ENCODE measurements at regions not wholly inside any gene's neighbourhood (a gene's known extent, or its start where the extent isn't known, plus 50 kb on each side); places are given as distances from the start of the nearest gene placed in this dataset.

GRCh38 chr6:14630016-14630415 is 512.4 kb downstream of the CD83 start:
- H3K4me3 ChIP-seq: no peak overlapping the region
- no peaks in the 10 kb centered on the region for H3K4me1 ChIP-seq (ENCODE audit: control insufficient read depth in 5 of 5, insufficient read depth in 5 of 5, low read length in 5 of 5)
- no peak overlapping the region for H3K27ac ChIP-seq (ENCODE audit: low read depth in 1 of 2, low read length in 1 of 2)
- peaks cover 0 to 4% (median under 1%) of the 10 kb centered on the region in 4 donors for H3K9me3 ChIP-seq (ENCODE audit: control insufficient read depth in 4 of 4, insufficient read depth in 3 of 4, low read length in 3 of 4)
- no peak overlapping the region for H3K9ac ChIP-seq (ENCODE audit: insufficient read depth in 1 of 2, low read length in 2 of 2)
- peaks cover 0 to 10% (median 0%) of the 10 kb centered on the region in 3 donors for H3K27me3 ChIP-seq (ENCODE audit: control insufficient read depth in 3 of 3, insufficient read depth in 3 of 3, low read length in 2 of 3)
- no peaks in the 10 kb centered on the region for H3K36me3 ChIP-seq (ENCODE audit: control insufficient read depth in 4 of 4, insufficient read depth in 4 of 4, low read length in 4 of 4)
- ATAC-seq (ENCODE audit: insufficient read depth, low FRiP score) (no peak), DNase-seq (no peak)
- TF ChIP-seq CTCF (IDR thresholded peaks at IDR 0.05; ENCODE audit: control extremely low read depth, extremely low read depth): no peak
- 65 to 80% methylated on average over 12 of the region's 12 CpGs for WGBS, 2 donors

- Histone ChIP-seq H3K4me1 (ENCODE audit: control insufficient read depth in 5 of 5, insufficient read depth in 5 of 5, low read length in 5 of 5) (peaks cover 0 to 2% (median 0%) of the 10 kb centered on the region in 5 donors), H3K9ac (ENCODE audit: insufficient read depth in 1 of 2, low read length in 2 of 2) (no peak overlapping the region), H3K27ac (ENCODE audit: low read depth in 1 of 2, low read length in 1 of 2) (no peak overlapping the region), H3K4me3 (no peak overlapping the region), H3K36me3 (ENCODE audit: control insufficient read depth in 4 of 4, insufficient read depth in 4 of 4, low read length in 4 of 4) (no peaks in the 10 kb centered on the region), H3K27me3 (ENCODE audit: control insufficient read depth in 3 of 3, insufficient read depth in 3 of 3, low read length in 2 of 3) (peaks cover 0 to 10% (median 3%) of the 10 kb centered on the region in 3 donors), H3K9me3 (ENCODE audit: control insufficient read depth in 4 of 4, insufficient read depth in 3 of 4, low read length in 3 of 4) (no peaks in the 10 kb centered on the region)
- no peak for TF ChIP-seq CTCF (IDR thresholded peaks at IDR 0.05; ENCODE audit: control extremely low read depth, extremely low read depth)
- no peak for ATAC-seq (ENCODE audit: insufficient read depth, low FRiP score)
- peak in 1 of 3 donors; percentile 22 for DNase-seq
- WGBS, 2 donors: 76 to 82% methylated on average over 3 of the region's 3 CpGs
Measured at GRCh38 chr6:14633479-14633878, 515.9 kb downstream of the CD83 start.

GRCh38 chr6:14634072-14634471 is 516.5 kb downstream of the CD83 start:
- H3K36me3 ChIP-seq (ENCODE audit: control insufficient read depth in 4 of 4, insufficient read depth in 4 of 4, low read length in 4 of 4): no peaks in the 10 kb centered on the region
- ATAC-seq (ENCODE audit: insufficient read depth, low FRiP score): no peak
- no peaks in the 10 kb centered on the region for H3K9me3 ChIP-seq (ENCODE audit: control insufficient read depth in 4 of 4, insufficient read depth in 3 of 4, low read length in 3 of 4)
- TF ChIP-seq CTCF (IDR thresholded peaks at IDR 0.05; ENCODE audit: control extremely low read depth, extremely low read depth): no peak
- H3K4me3 ChIP-seq: no peak overlapping the region
- DNase-seq: no peak
- peaks cover 0 to 10% (median 3%) of the 10 kb centered on the region in 3 donors for H3K27me3 ChIP-seq (ENCODE audit: control insufficient read depth in 3 of 3, insufficient read depth in 3 of 3, low read length in 2 of 3)
- H3K4me1 ChIP-seq (ENCODE audit: control insufficient read depth in 5 of 5, insufficient read depth in 5 of 5, low read length in 5 of 5): peaks cover 0 to 8% (median 4%) of the 10 kb centered on the region in 5 donors
- no peak overlapping the region for H3K9ac ChIP-seq (ENCODE audit: insufficient read depth in 1 of 2, low read length in 2 of 2)
- no peak overlapping the region for H3K27ac ChIP-seq (ENCODE audit: low read depth in 1 of 2, low read length in 1 of 2)
- 74 to 86% methylated on average over 9 of the region's 9 CpGs for WGBS, 2 donors

GRCh38 chr6:14635195-14635594 is 517.6 kb downstream of the CD83 start:
- no peak overlapping the region for H3K9ac ChIP-seq (ENCODE audit: insufficient read depth in 1 of 2, low read length in 2 of 2)
- H3K27me3 ChIP-seq (ENCODE audit: control insufficient read depth in 3 of 3, insufficient read depth in 3 of 3, low read length in 2 of 3): peaks cover 0 to 10% (median 3%) of the 10 kb centered on the region in 3 donors
- TF ChIP-seq CTCF (IDR thresholded peaks at IDR 0.05; ENCODE audit: control extremely low read depth, extremely low read depth): no peak
- H3K9me3 ChIP-seq (ENCODE audit: control insufficient read depth in 4 of 4, insufficient read depth in 3 of 4, low read length in 3 of 4): no peaks in the 10 kb centered on the region
- ATAC-seq (ENCODE audit: insufficient read depth, low FRiP score): no peak
- no peak overlapping the region for H3K27ac ChIP-seq (ENCODE audit: low read depth in 1 of 2, low read length in 1 of 2)
- 0% methylated on average over 1 of the region's 1 CpG for WGBS, 2 donors
- H3K4me1 ChIP-seq (ENCODE audit: control insufficient read depth in 5 of 5, insufficient read depth in 5 of 5, low read length in 5 of 5): peaks cover 0 to 15% (median 7%) of the 10 kb centered on the region in 5 donors
- DNase-seq: no peak
- no peaks in the 10 kb centered on the region for H3K36me3 ChIP-seq (ENCODE audit: control insufficient read depth in 4 of 4, insufficient read depth in 4 of 4, low read length in 4 of 4)
- H3K4me3 ChIP-seq: no peak overlapping the region
